ENCODE measurements at regions not wholly inside any gene's neighbourhood (a gene's known extent, or its start where the extent isn't known, plus 50 kb on each side); places are given as distances from the start of the nearest gene placed in this dataset.

GRCh38 chr14:104345621-104346462, 207.5 kb downstream of the KIF26A start:
- TF ChIP-seq SP1 (IDR thresholded peaks at IDR 0.05) (no peak), TARDBP (IDR thresholded peaks at IDR 0.05) (no peak), SUZ12 (IDR thresholded peaks at IDR 0.05) (no peak), FOXK2 (IDR thresholded peaks at IDR 0.05) (no peak), NFRKB (IDR thresholded peaks at IDR 0.05) (no peak), PKNOX1 (IDR thresholded peaks at IDR 0.05) (no peak), ELF4 (IDR thresholded peaks at IDR 0.05) (no peak), FOXA1 (IDR thresholded peaks at IDR 0.05) (no peak), HDGF (IDR thresholded peaks at IDR 0.05; ENCODE audit: borderline replicate concordance) (no peak), ARNT (IDR thresholded peaks at IDR 0.05) (no peak)

Data from HEK293T (cell line).